ENCODE measurements at regions not wholly inside any gene's neighbourhood (a gene's known extent, or its start where the extent isn't known, plus 50 kb on each side); places are given as distances from the start of the nearest gene placed in this dataset.

- FAIRE-seq = no peak
Measured at GRCh38 chr10:29850371-29850770, 209.0 kb downstream of the JCAD start.

- no peak for FAIRE-seq
Measured at GRCh38 chr10:29849886-29850285, 209.5 kb downstream of the JCAD start.

- no peak for FAIRE-seq
Measured at GRCh38 chr10:29849126-29849833, 210.1 kb downstream of the JCAD start.

GRCh38 chr10:29846881-29847280, 212.1 kb upstream of the SVIL start:
- no peak for FAIRE-seq

GRCh38 chr10:29845166-29845565, 210.4 kb upstream of the SVIL start:
- FAIRE-seq = no peak

GRCh38 chr10:29843143-29843542, 208.4 kb upstream of the SVIL start:
- no peak for FAIRE-seq

GRCh38 chr10:29841724-29842649, 207.2 kb upstream of the SVIL start:
- no peak for FAIRE-seq

GRCh38 chr10:29840516-29841276, 205.9 kb upstream of the SVIL start:
- FAIRE-seq = no peak

- no peak for FAIRE-seq
Measured at GRCh38 chr10:29839826-29840515, 205.2 kb upstream of the SVIL start.

- no peak for FAIRE-seq
Measured at GRCh38 chr10:29838539-29838938, 203.8 kb upstream of the SVIL start.

- FAIRE-seq = no peak
Measured at GRCh38 chr10:29837586-29837985, 202.8 kb upstream of the SVIL start.

GRCh38 chr10:29836396-29836795, 201.6 kb upstream of the SVIL start:
- no peak for FAIRE-seq

GRCh38 chr10:29835055-29835454, 200.3 kb upstream of the SVIL start:
- FAIRE-seq = no peak

- peak; percentile 85 for FAIRE-seq
Measured at GRCh38 chr10:29830531-29831512, 196.1 kb upstream of the SVIL start.

GRCh38 chr10:29829776-29830175, 195.0 kb upstream of the SVIL start:
- no peak for FAIRE-seq

- FAIRE-seq = peak; percentile 41
Measured at GRCh38 chr10:29828956-29829355, 194.2 kb upstream of the SVIL start.

GRCh38 chr10:29828440-29828894, 193.7 kb upstream of the SVIL start:
- peak; percentile 71 for FAIRE-seq

GRCh38 chr10:29827512-29827911, 192.7 kb upstream of the SVIL start:
- no peak for FAIRE-seq

- no peak for FAIRE-seq
Measured at GRCh38 chr10:29826801-29827450, 192.2 kb upstream of the SVIL start.

- no peak for FAIRE-seq
Measured at GRCh38 chr10:29826221-29826620, 191.4 kb upstream of the SVIL start.

Data from endometrium (tissue), 2 donors.